Effector memory CD4-positive, alpha-beta T cell (primary cell): ENCODE measurements at regions not wholly inside any gene's neighbourhood (a gene's known extent, or its start where the extent isn't known, plus 50 kb on each side); places are given as distances from the start of the nearest gene placed in this dataset.

Experiments used
- DNase-seq, 3 donors: peaks; one replicate each; pipeline ENCODE4 v3.0.0-alpha.2; 2020
- H3K27ac ChIP-seq: 2 replicates; pipeline ENCODE4 v1.7.0; 2013; ENCODE audit warnings: mild to moderate bottlenecking, low read length, moderate library complexity; ENCODE audit not compliant: insufficient read depth, poor library complexity, severe bottlenecking
- H3K27me3 ChIP-seq: replicated peaks from 2 replicates; pipeline ENCODE4 v1.7.0; 2013; ENCODE audit warnings: mild to moderate bottlenecking, low read length; ENCODE audit not compliant: insufficient read depth, control insufficient read depth, poor library complexity, severe bottlenecking
- H3K36me3 ChIP-seq: 2 replicates; pipeline ENCODE4 v1.7.0; 2013; ENCODE audit warnings: mild to moderate bottlenecking, low read length, moderate library complexity; ENCODE audit not compliant: control insufficient read depth, insufficient read depth
- H3K4me1 ChIP-seq: 2 replicates; pipeline ENCODE4 v1.7.0; 2013; ENCODE audit warnings: low read length, mild to moderate bottlenecking; ENCODE audit not compliant: control insufficient read depth, insufficient read depth, poor library complexity, severe bottlenecking
- H3K4me3 ChIP-seq: 2 replicates; pipeline ENCODE4 v1.7.0; 2013; ENCODE audit warnings: low read length, low read depth, mild to moderate bottlenecking; ENCODE audit not compliant: insufficient read depth, poor library complexity, severe bottlenecking
- H3K9me3 ChIP-seq: 2 replicates; pipeline ENCODE4 v1.7.0; 2013; ENCODE audit warnings: mild to moderate bottlenecking, low read length, moderate library complexity; ENCODE audit not compliant: control insufficient read depth

DNA sequence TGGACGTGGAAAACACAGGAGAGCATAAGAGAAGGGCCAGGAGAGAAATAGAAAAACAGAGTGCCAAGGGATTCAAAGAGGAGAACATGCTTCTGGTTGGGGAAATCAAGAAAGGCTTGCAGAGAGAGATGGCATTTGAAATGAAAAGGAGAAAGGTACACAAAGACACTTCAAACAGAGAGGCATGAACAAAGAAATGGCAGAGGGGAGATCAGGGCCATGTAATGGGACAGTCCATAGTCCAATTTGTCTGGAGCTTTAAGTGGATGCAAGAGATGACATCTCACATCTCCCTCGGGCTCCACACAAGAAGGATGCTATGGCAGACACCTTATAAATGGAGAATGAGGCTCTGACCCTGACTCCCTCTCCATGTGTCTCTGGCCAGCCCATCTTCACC is 331.1 kb downstream of the MLLT3 start:
- Histone ChIP-seq H3K27me3 (no peaks in the 10 kb centered on the region), H3K27ac (no peak overlapping the region), H3K9me3 (no peaks in the 10 kb centered on the region), H3K4me1 (no peaks in the 10 kb centered on the region), H3K36me3 (no peaks in the 10 kb centered on the region), H3K4me3 (no peak overlapping the region)
- no peak for DNase-seq

- H3K9me3 ChIP-seq: no peaks in the 10 kb centered on the region
- no peak for DNase-seq
- H3K27ac ChIP-seq: no peak overlapping the region
- no peaks in the 10 kb centered on the region for H3K4me1 ChIP-seq
- H3K4me3 ChIP-seq: no peak overlapping the region
- no peaks in the 10 kb centered on the region for H3K36me3 ChIP-seq
- H3K27me3 ChIP-seq: no peaks in the 10 kb centered on the region
These were observed 332.0 kb downstream of the MLLT3 start for GRCh38 chr9:20290257-20290656.

- H3K27me3 ChIP-seq: no peaks in the 10 kb centered on the region
- DNase-seq: no peak
- no peaks in the 10 kb centered on the region for H3K4me1 ChIP-seq
- H3K27ac ChIP-seq: no peak overlapping the region
- H3K4me3 ChIP-seq: no peak overlapping the region
- H3K36me3 ChIP-seq: no peaks in the 10 kb centered on the region
- H3K9me3 ChIP-seq: no peaks in the 10 kb centered on the region
These were observed 332.8 kb downstream of the MLLT3 start for GRCh38 chr9:20289423-20290010.

DNA sequence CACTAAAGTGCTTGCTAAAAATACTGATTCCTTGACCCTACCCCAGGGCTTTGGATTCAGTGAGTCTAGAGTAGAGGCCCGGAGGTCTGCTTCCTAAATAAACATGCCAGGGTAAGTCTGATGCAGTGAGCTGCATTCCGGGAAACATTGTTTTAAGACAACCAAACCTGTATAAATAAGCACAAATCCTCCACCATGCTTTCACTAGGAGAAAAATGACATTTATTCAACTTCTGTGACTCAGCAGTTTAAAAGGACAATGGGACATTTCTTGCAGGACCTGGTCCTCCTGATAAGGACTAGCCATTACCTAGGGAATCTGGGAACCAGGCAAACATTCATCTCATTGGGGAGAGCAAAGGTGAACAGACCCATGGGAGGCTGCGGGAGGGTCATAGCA is 335.3 kb downstream of the MLLT3 start:
- no peaks in the 10 kb centered on the region for H3K4me1 ChIP-seq

GRCh38 chr9:20286154-20286700 is 336.1 kb downstream of the MLLT3 start:
- DNase-seq: no peak
- no peak overlapping the region for H3K27ac ChIP-seq
- no peaks in the 10 kb centered on the region for H3K4me1 ChIP-seq
- H3K9me3 ChIP-seq: no peaks in the 10 kb centered on the region
- H3K27me3 ChIP-seq: no peaks in the 10 kb centered on the region
- H3K4me3 ChIP-seq: no peak overlapping the region
- no peaks in the 10 kb centered on the region for H3K36me3 ChIP-seq

More for the DNA sequence above, 335.3 kb downstream of the MLLT3 start:
- no peaks in the 10 kb centered on the region for H3K27me3 ChIP-seq
- no peak overlapping the region for H3K4me3 ChIP-seq
- no peak for DNase-seq
- no peaks in the 10 kb centered on the region for H3K36me3 ChIP-seq
- no peak overlapping the region for H3K27ac ChIP-seq
- no peaks in the 10 kb centered on the region for H3K9me3 ChIP-seq

DNA sequence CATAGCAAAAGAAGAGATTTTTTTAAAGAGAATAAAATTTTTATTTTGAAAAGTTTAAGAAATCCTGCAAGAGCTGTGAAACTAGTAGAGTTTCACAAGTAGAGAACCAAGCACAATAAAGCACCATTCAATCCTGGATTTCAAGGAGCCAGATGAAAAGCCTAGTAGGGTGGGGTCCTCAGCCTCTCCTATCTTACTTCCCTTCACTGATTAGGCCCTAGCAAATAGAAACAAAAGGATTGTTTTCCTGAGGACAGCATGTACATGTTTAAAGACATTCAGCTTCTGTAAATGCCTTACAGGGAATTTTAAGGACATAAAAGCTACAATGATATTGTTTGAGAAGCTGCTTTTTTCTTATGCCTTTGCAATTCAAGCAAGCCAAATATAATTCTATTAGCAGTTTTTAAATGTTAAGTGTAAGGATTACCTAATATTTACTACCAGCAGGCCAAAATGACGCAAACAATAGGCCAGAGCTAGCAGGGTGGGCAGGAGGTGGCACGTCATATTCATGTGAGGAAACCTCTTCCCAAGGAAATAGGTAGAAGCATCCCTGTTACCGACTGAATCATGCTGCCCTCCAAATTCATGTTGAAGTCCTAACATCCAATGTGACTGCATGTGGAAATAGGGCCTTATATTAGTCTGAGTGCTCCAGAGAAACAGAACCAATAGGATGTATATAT is 337.6 kb downstream of the MLLT3 start:
- no peak for DNase-seq
- Histone ChIP-seq H3K27ac (no peak overlapping the region), H3K4me1 (no peaks in the 10 kb centered on the region), H3K27me3 (no peaks in the 10 kb centered on the region), H3K9me3 (no peaks in the 10 kb centered on the region), H3K36me3 (no peaks in the 10 kb centered on the region), H3K4me3 (no peak overlapping the region)

- no peaks in the 10 kb centered on the region for H3K9me3 ChIP-seq
- H3K4me3 ChIP-seq: no peak overlapping the region
- H3K36me3 ChIP-seq: no peaks in the 10 kb centered on the region
- no peak overlapping the region for H3K27ac ChIP-seq
- no peak for DNase-seq
- no peaks in the 10 kb centered on the region for H3K27me3 ChIP-seq
- H3K4me1 ChIP-seq: no peaks in the 10 kb centered on the region
These were observed 342.0 kb downstream of the MLLT3 start for GRCh38 chr9:20280330-20280729.

DNA sequence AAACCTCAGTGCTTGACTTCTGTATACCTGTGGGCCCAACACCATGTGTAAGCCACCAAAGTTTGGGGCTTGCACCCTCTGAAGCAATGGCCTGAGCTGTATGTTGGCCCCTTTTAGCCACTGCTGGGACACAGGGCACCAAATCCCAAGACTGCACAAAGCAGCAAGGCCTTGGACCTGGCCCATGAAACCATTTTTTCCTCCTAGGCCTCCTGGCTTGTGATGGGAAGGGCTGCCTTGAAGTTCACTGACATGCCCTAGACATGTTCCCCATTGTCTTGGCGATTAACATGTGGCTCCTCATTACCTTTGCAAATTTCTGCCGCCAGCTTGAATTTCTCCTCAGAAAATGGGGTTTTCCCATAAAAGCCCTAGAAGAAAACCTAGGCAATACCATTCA is 345.5 kb downstream of the MLLT3 start:
- DNase-seq: no peak
- Histone ChIP-seq H3K4me1 (no peaks in the 10 kb centered on the region), H3K4me3 (no peak overlapping the region), H3K27ac (no peak overlapping the region), H3K36me3 (no peaks in the 10 kb centered on the region), H3K9me3 (no peaks in the 10 kb centered on the region), H3K27me3 (no peaks in the 10 kb centered on the region)

GRCh38 chr9:20271723-20272122 is 350.6 kb downstream of the MLLT3 start:
- H3K4me3 ChIP-seq: no peak overlapping the region
- H3K9me3 ChIP-seq: no peaks in the 10 kb centered on the region
- no peaks in the 10 kb centered on the region for H3K4me1 ChIP-seq
- H3K27ac ChIP-seq: no peak overlapping the region
- no peaks in the 10 kb centered on the region for H3K36me3 ChIP-seq
- no peaks in the 10 kb centered on the region for H3K27me3 ChIP-seq
- DNase-seq: no peak

DNA sequence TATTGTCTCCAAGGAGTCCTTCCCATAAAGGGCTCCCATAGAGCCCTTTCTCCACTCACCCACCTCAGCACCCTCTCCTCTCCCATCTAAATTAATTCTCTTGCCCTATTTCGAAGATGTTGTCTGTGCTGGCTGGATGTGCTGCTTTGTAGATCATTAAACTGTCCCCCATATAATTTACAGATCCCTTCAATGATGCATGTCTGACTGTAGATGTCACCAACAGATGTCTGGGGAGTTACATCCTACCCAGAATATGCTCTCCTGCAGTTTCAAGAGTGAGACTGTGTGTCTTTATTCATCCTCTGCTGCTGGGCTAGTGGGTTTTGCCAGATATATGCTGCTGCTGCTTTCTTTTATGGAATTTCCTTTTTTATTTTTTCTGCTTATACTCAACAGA is 351.2 kb downstream of the MLLT3 start:
- Histone ChIP-seq H3K4me3 (no peak overlapping the region), H3K9me3 (no peaks in the 10 kb centered on the region), H3K36me3 (no peaks in the 10 kb centered on the region), H3K27ac (no peak overlapping the region), H3K4me1 (no peaks in the 10 kb centered on the region), H3K27me3 (no peaks in the 10 kb centered on the region)
- no peak for DNase-seq
